ENCODE measurements at regions not wholly inside any gene's neighbourhood (a gene's known extent, or its start where the extent isn't known, plus 50 kb on each side); places are given as distances from the start of the nearest gene placed in this dataset.

DNA sequence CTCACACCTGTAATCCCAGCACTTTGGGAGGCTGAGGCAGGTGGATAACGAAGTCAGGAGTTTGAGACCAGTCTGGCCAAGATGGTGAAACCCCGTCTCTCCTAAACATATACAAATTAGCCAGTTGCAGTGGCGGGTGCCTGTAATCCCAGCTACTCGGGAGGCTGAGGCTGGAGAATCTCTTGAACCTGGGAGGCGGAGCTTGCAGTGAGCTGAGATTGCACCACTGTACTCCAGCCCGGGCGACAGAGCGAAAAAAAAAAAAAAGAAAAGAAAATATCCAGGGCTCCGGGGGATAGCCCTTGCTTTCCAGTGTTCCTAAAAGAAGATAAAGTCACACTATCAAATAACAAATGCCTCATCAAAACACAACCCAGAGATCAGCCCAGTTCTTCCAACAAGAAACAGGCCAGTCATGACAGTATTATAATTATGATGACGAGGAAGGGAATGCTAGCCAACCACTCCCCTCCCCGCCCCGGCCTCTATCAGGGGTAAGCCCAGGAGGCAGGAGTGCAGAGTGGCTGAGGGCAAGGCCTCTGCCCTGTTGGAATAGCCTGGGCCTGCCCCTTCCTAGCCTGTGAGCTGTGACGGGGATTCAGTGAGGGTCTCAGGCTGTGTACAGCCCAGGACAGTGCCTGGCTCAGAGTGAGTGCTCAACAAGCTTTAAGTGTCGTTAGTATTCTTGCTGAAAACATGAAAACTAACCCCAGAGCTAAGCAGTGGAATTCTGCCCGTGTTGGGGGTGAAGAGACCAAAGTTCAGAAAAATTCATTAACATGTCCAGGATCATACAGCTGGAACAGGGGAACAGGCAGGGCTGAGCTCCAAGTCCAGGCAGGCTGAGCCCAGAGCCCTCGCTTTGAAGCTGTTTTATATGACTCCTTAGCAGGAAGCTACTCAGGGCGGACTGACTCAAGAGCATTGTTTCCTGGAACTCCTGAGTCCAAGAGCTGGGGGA lies 54.3 kb downstream of the FAM241B start:
- no peak for DNase-seq

GRCh38 chr10:69684981-69685353 lies 54.9 kb downstream of the FAM241B start:
- no peak for DNase-seq

GRCh38 chr10:69685426-69685801 lies 55.4 kb downstream of the FAM241B start:
- no peak for DNase-seq

DNA sequence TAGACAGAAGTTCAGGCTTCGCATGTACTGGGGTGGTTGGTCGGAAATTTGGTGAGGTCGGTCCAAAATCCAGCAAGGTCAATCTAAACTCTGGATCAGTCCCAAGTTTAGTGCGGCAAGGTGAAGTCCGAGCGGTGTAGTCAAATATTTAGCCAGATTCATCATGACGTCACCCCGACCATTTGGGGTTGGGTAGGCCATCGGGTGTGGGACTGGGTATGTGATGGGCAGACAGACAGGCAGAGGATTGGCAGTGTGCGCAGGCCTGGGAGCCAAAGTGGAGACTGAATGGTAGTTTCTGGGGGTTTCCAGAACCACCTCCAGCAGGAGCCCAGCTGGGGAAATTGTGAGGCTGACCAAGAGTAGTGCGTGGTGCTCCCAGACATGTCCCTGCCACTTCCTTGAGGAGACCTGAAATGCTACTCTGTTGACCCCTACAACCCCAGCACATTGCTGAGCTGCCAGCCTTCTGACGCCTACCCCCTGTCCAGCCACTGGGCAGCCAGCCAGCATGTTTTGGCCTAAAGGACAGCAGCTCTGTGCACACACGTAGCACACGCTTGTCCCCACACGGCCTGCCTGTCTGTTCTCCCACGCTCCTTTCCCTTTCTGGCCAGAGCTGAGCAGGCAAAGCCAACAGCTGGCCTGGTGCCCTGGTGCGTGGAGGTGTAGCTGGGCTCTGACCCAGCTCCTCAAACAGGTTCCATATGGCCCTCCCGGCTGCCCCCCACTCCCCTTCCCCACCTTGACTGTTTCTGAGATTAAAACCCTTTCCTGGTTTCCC lies 55.9 kb downstream of the FAM241B start:
- no peak for DNase-seq

GRCh38 chr10:69686866-69687265 lies 56.8 kb downstream of the FAM241B start:
- DNase-seq, result no peak

DNA sequence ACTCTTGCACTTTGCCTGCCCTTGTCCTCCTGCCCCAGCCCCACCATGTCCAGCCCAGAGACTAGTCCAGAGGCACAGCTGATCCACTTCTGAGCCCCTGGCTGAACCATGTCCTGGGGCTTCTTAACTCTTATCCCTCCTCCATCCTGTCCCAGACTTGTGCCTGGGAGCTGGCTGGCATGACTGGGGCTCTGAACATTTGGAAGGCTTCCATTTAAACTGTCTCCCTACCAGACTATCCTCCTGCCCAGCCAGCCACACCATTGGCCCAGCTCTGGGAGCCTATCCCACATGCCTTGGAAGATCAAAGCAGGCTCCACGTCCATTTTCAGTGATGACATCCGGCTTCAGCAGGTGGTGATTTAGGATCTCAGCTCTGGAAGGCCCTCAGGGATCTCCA lies 57.4 kb downstream of the FAM241B start:
- DNase-seq, result no peak

GRCh38 chr10:69692267-69692666 lies 62.2 kb downstream of the FAM241B start:
- no peak for DNase-seq

- DNase-seq, result no peak
Observed at GRCh38 chr10:69692891-69693290, 62.8 kb downstream of the FAM241B start.

DNA sequence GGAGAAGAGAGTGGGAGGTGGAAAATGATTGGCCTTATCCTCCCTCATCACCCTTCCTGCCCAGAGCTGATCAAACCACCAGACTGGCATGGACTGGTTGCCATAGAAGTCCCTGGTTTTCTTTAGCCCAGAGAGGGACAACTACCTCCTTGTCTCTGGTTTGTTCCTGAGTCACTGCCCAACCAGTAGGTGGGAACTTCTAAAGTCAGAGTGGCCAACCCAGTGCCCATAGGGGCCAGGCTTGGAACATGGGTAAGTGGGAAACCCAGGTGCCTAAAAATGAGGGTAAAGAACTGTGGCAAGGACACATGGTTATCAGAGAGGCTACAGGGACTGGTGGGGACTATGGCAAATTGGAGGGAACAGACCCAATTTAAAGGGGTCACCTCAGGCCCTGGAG lies 63.8 kb downstream of the FAM241B start:
- no peak for DNase-seq

DNA sequence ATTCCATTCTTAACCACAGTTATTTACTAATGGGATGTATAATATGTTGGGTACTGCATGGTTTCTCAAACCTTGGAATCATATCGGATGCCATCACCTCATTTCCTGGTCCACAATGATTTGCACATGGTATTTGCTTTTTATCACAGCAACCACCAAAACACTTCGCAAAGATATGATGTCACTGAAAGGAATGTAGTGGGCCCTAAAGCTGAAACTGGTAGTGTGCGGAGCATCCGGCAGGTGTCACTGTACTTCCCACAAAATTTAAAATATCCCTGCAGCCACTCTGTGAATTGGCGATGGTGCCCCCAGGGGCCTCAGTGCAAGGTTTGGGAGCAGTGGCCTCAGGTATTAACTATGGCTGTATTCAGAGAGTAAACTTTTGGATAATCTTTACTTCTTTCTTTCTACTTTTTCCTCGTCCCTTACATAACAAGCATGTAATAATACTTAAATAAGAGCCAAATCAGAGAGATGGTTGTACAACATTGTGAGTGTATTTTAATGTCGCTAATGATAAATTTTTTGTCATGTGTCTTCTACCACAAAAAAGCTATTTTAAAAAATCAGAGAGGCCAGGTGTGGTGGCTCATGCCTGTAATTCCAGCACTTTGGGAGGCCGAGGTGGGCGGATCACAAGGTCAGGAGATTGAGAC lies 66.2 kb downstream of the FAM241B start:
- DNase-seq, result no peak

DNA sequence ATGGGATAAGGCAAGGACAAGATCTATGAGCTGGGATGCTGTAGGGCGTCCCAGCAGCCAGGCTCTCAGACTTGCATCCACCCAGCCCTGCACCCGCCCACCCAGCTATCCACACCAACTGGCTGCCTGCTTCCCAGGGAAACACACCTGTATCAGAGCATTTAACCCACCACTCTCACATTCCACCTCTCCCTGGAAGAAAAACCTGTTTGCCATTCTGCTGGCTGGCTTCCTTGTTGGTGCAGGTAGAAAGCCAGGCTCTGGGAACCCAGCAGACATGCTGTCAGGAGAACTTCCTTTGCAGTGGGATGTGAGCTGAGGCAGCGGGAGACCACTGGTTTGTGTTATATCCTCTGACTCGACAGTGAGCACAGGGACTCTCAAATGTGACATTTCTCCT lies 67.0 kb downstream of the FAM241B start:
- no peak for DNase-seq

- no peak for DNase-seq
Observed at GRCh38 chr10:69703256-69703655, 73.2 kb downstream of the FAM241B start.

DNA sequence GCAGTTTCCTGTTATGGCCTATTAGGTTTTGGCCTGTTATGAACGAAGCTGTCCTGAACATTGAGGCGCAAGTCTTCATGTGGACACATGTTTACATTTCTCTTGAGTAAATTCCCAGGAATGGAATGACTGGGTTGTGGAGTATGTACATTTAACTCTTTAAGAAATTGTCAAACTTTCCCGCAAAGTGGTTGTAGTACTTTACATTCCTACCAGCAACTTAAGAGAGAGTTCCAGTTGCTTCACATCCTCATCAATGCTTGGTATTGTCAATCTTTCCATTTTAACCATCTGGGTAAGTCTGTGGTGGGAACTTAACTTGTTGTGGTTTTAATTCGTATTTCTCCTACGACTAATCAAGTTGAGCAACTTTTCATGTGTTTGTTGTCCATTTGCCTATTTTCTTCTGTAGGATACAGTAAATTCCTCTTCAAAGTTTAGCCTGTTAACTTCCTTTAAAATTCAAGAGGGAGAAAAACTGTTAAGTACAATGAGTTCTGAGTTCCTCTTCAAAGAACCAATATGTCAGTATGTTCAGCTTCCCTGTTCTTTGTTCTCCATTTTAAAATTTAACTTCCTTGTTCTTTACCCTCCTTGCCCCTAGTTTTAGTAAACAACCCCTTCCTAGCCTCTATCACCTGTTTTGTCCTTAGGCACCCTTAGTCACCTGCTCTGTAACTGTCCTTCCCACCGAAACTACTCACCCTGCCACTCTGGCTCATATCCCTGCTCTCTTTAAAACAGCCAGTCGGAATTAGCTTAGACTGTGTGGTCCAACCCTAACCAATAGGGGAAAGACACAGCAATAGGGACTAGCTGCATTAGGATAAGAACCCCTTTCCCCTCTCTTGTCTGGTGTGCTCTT lies 74.0 kb downstream of the FAM241B start:
- DNase-seq, result no peak

DNA sequence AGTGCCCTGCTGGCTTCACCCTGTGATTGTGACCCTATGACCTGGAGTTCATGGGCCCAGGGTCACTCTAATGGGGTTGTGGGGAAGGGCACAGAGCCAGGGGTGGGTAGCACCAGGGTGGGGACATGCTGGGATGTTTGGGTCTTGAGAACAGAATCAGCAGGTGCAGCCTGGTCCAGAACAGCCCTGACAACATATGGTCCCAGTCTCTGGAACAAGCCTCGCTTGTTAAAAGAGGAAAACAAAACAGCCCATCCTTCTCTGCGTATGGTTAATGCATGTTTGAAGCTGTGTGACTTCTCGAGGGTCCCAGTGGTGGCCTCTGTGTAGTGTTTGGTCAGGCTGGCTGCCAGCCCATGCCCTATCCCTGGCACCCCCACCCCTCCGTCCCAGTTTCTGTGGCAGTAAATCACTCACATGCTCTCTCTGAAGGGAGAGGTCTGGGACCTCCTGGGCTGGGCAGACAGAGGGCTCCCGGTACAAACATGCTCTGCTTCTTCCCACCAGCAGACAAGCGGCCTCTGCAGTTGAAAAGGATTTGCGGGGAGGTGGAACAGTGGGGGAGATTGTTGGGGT lies 79.4 kb downstream of the FAM241B start:
- DNase-seq, result no peak

GRCh38 chr10:69710008-69710888 lies 80.2 kb downstream of the FAM241B start:
- DNase-seq, result no peak

DNA sequence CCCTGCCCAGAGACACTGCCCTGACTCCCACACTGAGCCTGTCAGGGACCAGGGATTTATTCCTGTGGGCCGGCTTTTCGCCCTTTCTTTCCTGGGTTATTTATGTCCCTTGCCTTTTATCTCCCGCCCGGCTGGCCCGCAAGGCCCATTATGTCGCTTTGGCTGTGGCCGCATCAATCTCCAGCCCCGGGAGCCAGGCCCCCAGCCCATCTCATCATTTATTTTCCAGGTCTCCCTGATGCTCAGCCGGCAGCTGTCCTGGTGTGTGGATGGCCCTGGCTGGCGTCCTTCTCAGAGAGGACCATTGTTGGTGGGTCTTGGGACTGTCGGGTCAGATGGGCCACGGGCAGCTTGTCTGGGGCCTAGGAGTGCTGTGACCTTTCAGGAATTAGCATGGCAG lies 82.3 kb downstream of the FAM241B start:
- no peak for DNase-seq

DNA sequence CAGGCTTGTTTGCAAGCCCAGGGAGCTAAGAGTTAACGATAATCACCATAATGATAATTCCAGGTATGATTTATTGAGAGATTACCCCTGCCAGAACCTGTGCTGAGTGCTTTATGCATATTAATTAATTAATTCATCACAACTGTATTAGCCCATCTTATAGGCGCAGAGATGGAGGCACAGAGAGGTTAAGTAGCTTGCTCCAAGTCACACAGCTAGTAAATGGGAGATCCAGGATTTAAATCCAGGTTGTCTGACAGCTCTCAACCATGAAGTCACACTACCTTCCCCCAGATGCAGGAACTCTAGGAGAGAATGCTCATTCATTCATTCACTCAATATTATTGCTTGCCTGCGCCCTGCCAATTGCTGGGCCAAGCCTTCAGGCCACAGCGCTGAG lies 84.5 kb downstream of the FAM241B start:
- no peak for DNase-seq

- DNase-seq, result no peak
Observed at GRCh38 chr10:69715156-69715898, 85.3 kb downstream of the FAM241B start.

GRCh38 chr10:69715899-69716606 lies 85.7 kb upstream of the COL13A1 start:
- no peak for DNase-seq
